Transverse colon (tissue), 4 donors: ENCODE measurements at regions not wholly inside any gene's neighbourhood (a gene's known extent, or its start where the extent isn't known, plus 50 kb on each side); places are given as distances from the start of the nearest gene placed in this dataset.

Experiments used
- CTCF ChIP-seq, 5 experiments: fragments of 200-600 bp in 3 of 5; fragments of 450-650 bp in 2 of 5; sonication (generic) in 3 of 5; IDR thresholded peaks; 1 replicate in 2 of 5; 2 replicates in 3 of 5; pipeline ENCODE4 v1.5.1; 2016 to 2017; ENCODE audit warnings: antibody characterized with exemption in 5 of 5, inconsistent platforms in 3 of 5, mild to moderate bottlenecking in 2 of 5, moderate library complexity in 1 of 5
- EP300 ChIP-seq: sonication (generic); formaldehyde crosslinking; IDR thresholded peaks from one replicate; pipeline ENCODE4 v1.6.1; 2017; ENCODE audit warnings: antibody characterized with exemption, low read depth
- POLR2A ChIP-seq: fragments of 450-650 bp; IDR thresholded peaks from one replicate; pipeline ENCODE4 v1.6.1; 2016; ENCODE audit warnings: antibody characterized with exemption, mild to moderate bottlenecking, moderate library complexity
- POLR2AphosphoS5 ChIP-seq, 3 donors: sonication (generic); formaldehyde crosslinking; IDR thresholded peaks; one replicate each; pipeline ENCODE4 v1.6.1; 2016; ENCODE audit warnings: antibody characterized with exemption in 3 of 3

- TF ChIP-seq CTCF (IDR thresholded peaks at IDR 0.05) (no peak), POLR2A (no peak), POLR2AphosphoS5 (IDR thresholded peaks at IDR 0.05) (no peak), EP300 (no peak)
These were observed 199.0 kb downstream of the ATP23 start for GRCh38 chr12:58140395-58140794.
